HG03175 (cell line): ENCODE measurements at regions not wholly inside any gene's neighbourhood (a gene's known extent, or its start where the extent isn't known, plus 50 kb on each side); places are given as distances from the start of the nearest gene placed in this dataset.

Experiments used
- ATAC-seq: cut with Tn5 transposase; IDR thresholded peaks from one replicate; pipeline ENCODE4 v1.9.1; 2021; ENCODE audit warnings: mild to moderate bottlenecking, moderate library complexity; ENCODE audit not compliant: unreplicated experiment

- no peak for ATAC-seq
These were observed 76.5 kb upstream of the ADRB1 start for GRCh38 chr10:113967126-113967525.

GRCh38 chr10:113970641-113971040, 73.0 kb upstream of the ADRB1 start:
- ATAC-seq: no peak

- ATAC-seq: no peak
These were observed 72.2 kb upstream of the ADRB1 start for GRCh38 chr10:113971349-113971973.

DNA sequence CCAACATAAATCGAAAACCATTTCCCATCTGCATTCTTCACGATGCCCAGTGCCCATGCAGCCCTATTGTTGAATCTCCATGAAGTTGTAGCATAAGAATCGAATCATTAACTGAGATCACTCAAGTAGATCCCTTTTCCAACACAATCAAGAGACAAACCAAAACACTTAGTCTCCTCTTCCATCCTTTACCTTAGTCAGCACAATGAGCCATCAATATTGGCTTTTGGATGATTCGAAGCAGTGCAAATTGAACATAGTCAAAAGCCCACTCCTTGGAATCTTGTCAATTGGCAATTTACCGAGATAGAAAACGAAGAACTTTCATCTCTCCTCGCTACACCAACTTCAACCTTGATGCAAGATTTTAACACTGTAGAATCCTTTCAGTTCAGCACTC, 66.5 kb upstream of the ADRB1 start:
- ATAC-seq: no peak

DNA sequence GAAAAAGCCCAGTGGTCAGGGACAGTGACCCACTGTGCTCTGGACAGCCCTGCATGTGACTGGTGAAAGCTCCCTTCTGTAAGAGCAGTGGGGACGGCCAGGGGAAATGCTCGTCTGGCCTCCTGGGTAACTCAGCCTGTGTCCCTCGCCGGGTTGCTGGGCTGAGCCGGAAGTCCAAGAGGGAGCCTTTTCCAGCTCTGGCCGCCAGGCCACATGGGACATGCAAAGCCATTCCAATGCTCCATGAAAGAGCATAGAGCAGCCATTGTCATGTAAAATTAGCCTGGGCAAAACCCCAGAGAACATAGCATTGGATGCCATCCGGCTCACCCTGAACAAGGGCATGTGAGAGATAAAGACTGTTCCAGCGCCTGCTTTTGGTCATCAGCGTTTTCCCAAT, 64.9 kb upstream of the ADRB1 start:
- no peak for ATAC-seq

- no peak for ATAC-seq
These were observed 64.3 kb upstream of the ADRB1 start for GRCh38 chr10:113979409-113979808.

DNA sequence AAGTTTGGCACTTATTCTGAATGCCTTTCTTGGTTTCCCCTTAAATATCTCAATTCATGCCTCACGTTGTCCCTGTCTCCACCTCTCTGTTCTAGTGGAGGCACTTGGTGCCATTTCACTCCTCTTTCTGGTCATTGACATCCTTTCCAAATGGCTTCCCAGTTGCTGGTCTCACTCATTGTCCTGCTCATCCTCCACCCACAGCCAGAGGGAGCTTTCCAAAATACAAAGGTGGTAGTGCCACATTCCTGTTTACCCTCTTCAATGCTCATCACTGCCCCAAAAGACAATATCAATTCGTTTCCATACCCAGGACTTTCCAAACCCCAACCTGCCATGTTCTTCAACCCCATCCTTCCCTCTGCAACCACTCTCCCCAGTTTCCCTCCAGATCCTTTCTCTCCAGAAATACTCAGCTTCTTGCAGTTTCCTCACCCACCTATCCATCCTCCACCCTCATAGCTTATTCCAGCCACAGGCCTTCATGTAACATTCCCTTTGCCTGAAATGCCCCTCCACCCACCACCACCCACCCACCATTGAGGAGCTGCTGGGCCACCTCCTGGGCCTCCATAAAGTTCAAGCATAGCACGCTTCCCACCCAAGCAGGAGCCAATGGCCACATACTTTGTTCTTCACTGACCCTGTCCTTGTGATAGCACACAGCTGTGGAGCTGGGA, 63.1 kb upstream of the ADRB1 start:
- ATAC-seq: no peak

DNA sequence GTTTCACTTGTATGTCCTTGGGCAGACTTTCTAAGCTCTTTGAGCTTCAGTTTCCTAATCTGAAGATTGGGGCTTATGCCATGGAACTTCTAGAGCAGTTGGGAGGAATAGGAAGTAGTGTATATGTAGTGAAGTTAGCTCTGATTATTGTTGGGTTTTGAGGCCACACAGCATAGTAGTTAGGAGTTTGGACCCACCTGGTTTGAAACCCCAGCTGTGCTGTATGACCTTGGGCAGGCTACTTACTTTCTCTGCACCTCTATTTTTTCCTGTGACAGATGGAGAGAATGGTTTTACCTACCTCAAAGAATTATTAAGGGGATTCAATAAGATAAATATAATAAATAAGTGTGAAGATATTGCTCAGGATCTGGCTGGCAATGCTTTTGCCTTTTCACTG, 61.4 kb upstream of the ADRB1 start:
- peak; percentile 13 for ATAC-seq

DNA sequence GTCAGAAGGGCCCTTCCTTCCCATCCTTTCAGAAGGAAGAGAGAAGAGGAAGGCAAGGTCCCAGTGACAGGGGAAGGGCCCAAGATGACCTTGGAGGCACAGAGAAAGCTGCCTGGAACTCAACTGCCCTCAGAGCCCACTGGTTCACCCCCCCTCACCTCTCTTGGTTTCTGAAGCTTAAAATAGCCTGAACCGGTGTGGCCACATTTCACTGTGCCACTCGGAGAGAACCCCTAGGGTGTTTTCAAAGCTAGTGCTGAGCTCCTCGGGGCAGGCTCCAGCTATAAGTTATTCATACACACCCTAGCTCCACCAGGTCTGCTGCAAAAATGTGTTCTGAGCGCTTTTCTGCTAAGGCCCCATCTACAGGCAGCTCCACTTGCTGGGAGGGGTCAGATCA, 60.9 kb upstream of the ADRB1 start:
- peak; percentile 91 for ATAC-seq

GRCh38 chr10:113983552-113983951, 60.1 kb upstream of the ADRB1 start:
- peak; percentile 32 for ATAC-seq

GRCh38 chr10:113985297-113985844, 58.3 kb upstream of the ADRB1 start:
- no peak for ATAC-seq

DNA sequence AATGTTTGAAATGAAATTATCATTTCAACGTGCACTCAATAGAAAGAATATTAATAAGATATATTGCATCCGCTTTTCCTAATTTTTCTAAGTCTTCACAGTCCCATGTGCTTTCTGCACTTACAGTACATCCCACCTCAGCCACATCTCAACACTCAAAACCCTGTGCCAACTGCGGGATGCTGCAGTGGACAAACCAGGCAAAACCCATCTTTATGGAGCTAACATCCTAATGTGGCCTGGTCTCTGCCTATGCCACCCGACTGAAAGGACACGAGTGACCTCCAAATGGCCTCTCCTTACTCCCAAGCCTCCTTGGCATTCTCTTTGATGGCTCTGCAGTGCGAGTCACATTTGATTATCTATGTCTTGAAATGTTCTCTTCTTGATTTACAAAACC, 57.4 kb upstream of the ADRB1 start:
- no peak for ATAC-seq

- ATAC-seq: no peak
These were observed 56.5 kb upstream of the ADRB1 start for GRCh38 chr10:113987156-113987555.

GRCh38 chr10:113987805-113988204, 55.9 kb upstream of the ADRB1 start:
- no peak for ATAC-seq

- ATAC-seq: no peak
These were observed 55.1 kb upstream of the ADRB1 start for GRCh38 chr10:113988535-113988934.

- no peak for ATAC-seq
These were observed 52.4 kb upstream of the ADRB1 start for GRCh38 chr10:113991091-113991860.

- no peak for ATAC-seq
These were observed 51.1 kb upstream of the ADRB1 start for GRCh38 chr10:113992471-113993011.

GRCh38 chr10:113993489-113993991, 50.1 kb upstream of the ADRB1 start:
- ATAC-seq: no peak
